Inferior parietal cortex (tissue), 1 donor: ENCODE measurements at regions not wholly inside any gene's neighbourhood (a gene's known extent, or its start where the extent isn't known, plus 50 kb on each side); places are given as distances from the start of the nearest gene placed in this dataset.
A peak's percentile ranks its signal among the peaks of the same experiment; 100 is the strongest.

Experiments
- DNase-seq: peaks from one replicate; pipeline ENCODE4 v3.0.0-alpha.2; 2016; ENCODE audit errors: extremely low spot score

DNA sequence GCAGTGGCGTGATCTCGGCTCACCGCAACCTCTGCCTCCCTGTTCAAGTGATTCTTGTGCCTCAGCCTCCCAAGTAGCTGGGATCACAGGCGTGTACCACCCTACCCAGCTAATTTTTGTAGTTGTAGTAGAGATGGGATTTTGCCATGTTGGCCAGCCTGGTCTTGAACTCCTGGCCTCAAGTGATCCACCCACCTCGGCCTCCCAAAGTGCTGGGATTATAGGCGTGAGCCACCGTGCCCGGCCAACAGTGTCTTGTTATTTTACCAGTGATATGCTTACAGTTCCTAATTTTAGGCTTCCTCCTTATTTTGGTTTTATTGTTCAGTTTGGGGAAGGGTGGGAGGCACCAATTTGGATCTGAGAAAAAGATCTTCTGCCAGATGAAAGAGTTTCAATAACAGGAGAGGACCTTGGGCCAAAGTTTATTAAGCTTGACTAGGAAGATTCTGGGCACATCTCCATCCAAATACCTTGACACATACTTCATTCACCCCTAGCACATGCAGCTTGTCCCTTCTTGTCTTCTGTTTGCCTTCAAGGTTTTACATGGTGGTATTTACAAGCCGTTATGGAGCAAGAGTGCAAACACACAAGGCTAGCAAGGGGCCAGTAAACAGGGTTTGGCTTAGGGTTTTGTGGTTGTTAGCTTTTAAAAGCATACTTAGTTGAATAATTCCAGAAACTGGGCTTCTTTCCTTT, 168.1 kb upstream of the DMRT1 start:
- DNase-seq = no peak

DNA sequence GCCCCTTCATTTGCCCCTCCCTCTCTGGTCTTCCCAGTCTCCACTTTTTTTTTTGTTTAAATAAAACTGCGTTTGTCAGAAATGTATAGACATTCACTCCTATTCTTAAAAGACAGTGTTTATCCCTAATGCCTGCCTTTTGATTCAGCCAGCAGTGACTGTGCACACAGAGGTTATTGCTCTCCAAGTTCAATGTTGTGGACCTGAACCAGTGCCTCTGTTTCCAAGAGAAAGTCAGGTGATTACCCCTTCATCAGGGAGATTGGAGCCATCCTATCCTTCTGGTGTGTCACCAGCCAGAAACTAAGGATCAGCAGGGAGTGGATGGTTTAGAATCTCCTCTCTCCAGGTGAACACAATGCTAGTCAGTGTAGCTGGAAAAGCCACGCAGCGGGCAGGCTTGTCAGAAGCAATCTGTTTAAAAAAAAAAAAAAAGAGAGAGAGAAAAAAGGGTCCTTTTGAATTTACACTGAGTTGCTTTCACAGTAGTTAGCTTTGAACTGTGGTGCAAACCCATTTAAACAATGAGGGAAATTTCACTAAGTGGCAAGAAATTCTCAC, 167.5 kb upstream of the DMRT1 start:
- DNase-seq = no peak

DNA sequence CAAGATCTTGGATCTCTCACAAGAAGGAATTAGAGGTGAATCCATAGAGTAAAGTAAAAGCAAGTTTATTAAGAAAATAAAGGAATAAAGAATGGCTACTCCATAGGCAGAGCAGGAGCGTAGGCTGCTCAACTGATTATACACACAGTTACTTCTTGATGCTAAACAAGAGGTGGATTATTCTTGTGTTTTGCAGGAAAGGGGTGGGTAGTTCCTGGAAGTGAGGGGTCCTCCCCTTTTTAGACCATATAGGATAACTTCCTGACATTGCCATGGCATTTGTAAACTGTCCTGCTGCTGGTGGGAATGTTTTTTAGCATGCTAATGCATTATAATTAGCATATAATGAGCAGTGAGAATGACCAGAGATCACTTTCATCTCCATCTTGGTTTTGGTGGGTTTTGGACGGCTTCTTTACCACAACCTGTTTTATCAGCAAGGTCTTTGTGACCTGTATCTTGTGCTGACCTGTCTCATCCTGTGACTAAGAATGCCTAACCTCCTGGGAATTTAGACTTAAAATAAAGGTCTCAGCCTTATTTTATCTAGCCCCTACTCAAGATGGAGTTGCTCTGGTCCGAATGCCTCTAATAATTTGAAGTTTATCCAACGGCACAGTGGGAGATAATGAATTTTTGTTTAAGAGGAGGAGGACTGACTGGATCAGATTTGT, 165.7 kb upstream of the DMRT1 start:
- DNase-seq = no peak

DNA sequence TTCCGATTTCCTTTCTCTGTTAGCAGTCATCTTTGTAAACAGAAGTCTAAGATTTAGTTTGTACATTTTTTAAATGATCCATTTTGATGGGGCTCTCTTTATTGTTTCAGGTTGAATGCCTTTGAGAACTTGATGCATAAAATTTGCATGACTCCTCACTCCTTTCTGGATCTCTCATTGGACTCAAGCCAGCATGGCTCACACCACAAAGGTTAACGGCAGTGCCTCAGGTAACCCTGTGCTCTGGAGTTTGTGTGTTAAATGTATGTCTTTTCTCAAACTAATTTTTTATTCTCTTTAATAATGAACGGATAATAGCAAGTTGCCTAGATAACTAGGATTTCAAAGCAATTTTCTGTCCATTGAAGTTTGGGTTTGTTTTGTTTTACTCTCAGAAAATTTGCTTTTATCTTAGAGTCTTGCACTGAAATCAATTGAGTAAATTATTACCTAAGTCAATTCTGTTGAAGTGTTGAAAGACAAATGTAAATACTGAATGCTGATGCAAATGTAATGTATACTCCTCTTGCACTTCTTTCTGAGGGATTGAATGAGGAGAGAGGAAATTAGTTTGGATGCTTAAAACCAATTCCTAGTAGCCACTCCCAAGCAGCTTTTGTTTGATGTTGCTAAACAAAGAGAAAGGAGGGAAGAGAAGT, 164.6 kb upstream of the DMRT1 start:
- DNase-seq = no peak

DNA sequence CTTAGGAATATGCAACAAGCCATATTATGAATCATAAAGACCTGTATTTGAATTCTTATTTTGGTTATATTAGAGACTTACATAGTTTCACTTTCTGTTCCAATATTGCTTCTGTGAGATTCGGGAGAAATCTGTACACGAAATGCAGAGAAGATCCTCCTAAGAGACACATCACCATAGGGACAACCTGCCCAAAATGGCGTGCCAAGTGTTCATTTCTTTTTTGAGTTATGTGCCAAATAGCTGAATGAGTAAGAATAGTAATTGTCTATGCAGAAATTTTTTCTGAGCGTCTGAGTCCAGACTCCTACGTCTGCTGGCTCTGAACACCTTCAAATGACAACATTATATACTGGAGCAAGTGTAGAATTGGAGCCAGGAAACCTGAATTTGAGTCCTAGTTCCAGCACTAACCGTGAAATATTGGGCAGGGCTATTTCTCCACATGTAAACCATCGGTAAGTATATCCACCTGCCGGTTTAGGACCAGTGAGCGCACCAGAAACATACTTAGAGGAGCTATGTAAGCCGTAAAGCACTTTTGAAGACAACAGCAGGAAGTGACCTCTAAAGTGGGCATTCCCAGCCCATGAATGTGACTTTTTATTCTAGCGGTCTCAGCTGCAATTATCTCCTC, 163.9 kb upstream of the DMRT1 start:
- DNase-seq = peak; percentile 72

DNA sequence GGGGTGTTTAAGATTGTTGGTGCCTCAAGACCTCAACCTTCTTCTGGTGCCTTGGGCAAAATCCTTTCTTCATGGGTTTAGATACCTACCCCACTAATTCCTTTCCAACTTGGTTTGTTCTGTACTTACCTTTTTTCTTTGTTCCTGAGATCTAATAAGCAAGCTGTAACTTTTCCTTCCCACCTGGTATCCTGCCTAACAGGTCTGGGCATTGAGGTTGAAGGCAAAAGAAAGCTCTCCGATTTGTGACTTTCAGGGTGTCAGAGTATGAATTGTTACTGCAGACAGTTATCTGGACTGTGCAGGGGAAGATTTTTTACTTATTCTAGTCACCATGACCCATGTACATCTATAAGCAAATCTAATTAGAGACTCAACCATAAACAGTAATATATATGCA, 162.6 kb upstream of the DMRT1 start:
- no peak for DNase-seq

DNA sequence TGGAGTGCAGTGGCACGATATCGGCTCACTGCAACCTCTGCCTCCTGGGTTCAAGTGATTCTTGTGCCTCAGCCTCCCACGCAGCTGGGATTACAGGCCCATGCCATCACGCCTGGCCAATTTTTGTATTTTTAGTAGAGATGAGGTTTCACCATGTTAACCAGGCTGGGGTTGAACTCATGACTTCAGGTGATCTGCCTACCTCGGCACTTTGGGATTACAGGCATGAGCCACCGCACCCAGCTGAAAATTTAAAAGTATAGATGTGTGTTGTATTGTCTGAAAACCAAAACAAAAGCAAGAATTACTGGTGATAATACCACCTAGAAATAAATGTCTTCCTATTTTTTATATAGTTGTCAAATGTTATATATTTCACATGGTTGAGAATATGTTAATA, 162.0 kb upstream of the DMRT1 start:
- no peak for DNase-seq

DNA sequence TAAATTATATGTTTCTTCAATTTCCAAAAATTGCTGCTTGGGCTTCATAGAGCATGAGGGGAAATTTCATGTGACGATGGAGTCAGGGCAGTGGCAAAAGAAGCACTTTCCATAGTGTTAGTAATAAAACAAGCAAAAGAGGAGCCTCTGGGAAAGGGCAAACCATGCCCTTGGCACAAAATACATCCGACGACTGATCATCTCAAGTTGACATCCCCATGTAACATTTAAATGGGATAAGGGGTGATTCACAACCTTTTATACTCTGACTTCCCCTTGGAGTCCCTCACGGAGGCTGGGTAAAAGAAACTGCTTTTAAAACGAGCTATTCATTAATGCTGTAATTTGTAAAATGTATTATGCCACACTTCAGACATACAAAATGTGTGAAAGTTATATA, 161.4 kb upstream of the DMRT1 start:
- no peak for DNase-seq

DNA sequence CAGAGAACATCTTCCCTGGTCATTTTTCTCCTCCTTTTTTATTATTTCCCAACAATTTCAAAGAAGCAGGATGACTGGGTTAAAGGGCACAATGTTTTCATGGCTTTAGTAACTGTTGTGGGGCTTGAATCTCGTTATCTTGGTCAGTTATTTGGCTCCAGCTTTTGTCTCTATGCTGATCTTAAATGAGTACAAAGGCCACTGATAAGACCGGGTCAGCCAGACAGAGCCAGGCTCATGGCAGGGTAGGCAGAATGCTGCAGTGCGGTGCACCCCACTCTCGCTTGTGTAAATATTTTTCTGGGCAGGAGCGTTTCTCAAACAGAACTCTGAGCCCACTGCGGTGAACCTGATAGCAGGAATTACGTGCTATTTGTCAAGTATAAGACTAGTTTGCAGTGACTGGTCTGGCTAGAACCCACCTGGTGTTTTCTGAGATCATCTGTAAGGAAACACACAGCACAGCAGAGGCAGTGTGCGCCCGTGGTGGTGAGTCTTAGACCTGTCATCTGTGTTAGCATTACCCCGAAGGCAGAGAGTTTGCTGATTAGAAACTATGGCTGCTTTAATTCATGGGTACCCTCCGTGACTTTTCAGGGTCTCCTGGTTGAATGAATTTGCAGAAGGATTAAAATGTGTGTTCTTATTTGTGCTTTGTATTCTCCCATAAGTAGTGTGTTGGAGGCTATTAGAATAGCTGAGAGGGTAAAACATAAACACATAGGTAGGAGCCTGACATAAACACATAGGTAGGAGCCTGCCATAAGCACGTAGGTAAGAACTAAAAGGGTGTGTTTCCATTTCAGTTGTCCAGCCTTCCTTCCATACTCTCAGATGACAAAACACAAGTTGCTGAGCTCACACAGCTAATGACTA, 158.6 kb upstream of the DMRT1 start:
- DNase-seq = no peak

DNA sequence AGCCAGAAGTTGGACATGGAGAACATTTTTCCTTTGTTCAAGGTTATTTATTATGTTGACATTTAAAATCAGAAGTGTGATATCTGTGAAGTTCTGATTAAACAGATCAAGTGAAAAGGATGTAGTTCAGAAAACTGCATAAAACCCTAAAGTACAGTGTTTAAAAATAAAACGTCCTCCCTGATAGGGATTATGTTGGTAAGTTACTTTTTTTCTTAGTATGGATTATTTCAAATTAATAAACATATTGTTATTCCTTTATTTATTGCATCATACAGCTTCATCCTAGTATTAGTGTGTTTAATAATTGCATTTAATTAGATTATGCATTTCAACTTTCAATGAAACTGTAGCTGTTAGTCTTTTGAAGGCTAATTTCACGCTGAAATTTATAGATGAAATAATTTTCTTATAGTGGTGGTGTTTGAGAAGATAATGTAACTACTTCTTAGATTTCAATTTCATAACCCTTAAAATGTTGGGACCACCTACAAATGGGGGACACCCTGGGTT, 157.9 kb upstream of the DMRT1 start:
- DNase-seq = no peak

DNA sequence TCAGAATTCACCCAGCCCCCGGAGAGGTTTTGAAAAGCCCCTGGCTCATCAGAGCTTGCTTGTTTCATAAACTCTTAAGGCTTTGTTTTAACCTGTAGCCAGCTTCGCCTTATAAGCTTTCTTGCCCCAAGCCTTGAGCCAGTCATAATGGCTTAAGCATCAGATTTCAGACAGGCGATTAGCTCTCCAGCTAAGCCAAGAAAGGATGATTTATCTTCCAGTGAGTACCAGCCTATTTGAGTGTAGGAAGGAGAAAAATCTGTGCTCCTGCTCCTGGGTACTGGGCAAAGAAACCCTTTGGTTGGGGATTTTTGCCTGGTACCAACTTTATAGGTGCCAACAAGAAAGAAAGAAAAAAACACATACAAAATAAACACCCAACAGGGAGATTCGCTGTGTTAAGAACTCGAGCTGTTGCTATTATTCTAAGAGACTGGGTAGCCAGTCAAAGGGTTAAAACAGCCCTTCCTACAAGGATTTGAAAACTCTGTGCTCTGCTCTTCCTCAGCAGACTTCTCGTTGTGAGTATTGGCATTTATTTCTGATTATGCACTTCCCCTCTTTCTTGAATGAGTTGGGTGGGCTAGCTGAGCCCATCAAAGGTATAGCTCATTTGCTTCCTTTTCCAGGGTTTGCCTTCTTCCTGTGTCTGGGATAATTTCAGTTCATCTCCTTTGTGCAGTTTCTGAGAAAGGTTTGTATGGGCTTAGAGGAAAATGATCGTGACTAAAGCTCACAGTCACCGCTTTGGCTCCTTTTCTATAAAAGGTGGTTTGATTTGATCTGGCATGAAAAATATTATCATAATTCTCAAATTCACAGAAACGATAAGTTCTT, 157.2 kb upstream of the DMRT1 start:
- no peak for DNase-seq

DNA sequence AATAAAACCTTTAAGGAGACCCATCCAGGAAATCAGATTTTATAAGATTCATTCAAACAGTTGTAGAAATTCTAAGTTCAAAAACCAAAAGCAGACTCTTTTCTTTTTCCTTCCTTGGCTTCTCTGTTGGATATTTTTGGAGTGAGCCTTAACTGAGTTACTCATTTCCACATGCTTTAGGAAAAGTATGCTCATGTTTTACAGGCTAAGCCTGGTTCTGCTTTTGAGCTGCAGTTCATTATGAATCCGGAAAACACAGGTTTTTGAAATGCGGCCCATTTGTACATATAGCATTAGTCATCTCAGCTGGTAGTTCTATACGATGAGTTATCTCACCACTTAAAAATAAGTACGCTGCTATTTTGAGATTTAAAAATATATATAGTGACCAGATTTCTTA, 156.6 kb upstream of the DMRT1 start:
- peak; percentile 69 for DNase-seq

DNA sequence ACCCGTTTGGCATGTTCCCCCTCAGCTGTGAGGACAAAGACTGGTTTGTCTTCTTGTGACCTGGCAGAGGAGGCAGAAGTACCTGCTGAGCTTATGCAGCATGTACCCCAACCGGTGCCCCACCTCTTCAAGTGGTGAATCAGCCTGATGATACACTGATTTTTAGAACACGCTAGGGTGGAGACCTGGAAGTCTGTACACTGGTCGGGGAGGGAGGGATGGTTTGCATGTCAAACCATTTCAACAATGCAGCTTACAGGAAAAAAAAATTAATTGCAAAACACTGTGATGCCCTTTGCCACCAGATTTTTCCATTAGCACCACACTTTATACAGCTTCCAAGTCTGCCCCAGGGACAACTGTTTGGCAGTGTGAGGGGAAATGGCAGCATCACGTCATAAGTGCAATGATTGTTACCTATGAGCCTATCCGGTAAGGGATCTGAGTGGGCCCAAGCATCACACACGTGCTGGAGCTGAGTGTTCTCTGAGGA, 155.1 kb upstream of the DMRT1 start:
- no peak for DNase-seq

DNA sequence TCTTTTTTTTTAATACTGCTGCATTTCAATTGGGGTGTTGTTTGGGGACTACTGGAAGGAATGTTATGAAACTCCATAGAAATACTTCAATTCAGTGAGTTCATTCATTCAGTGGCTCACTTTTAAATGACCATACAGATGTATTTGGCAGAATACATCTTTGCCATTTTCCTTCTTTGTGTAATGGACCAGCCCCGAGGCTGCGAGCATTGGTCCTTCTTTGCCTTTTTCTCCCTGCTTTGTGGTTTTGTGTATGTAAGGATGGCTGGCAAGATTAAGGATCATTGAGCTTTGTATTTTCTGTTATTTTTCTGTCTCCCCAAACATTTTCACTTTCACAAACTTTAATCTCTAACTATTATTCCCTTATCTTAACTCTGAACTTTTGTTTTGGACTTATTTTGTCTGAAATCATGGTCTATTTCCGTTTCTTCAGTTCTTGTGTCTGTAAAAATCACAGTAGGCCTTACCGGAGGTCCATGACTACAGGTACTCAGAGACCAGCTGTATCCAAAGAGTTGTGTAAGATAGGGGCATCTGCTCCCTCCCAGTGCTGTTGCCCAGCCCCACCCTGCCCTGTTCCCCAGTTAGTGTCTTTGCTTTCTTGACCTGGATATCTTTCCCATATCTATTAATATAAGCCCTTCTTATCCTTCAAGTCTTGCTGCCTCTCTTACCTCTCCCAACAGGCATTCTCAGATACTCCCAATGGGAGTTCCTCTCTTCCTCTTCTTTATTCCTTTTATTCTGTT, 154.3 kb upstream of the DMRT1 start:
- DNase-seq = no peak

DNA sequence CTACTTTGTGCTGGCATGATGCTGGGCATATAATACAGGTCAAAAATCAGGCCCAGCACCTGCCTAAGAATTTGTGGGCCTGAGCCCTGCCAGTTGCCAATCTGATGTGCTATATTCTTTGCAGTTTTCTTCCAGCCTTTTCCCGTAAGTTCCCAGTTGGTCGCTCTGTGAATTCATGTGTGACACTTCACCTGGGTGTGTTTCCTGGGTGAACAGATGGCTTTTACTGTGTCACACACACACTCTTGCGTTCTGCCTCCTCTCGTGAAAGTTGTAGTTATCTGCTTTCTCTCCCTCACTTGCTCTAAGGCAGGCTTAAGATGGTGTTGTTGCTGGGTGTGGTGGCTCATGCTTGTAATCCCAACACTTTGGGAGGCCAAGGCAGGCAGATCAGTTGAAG, 153.5 kb upstream of the DMRT1 start:
- DNase-seq = no peak

DNA sequence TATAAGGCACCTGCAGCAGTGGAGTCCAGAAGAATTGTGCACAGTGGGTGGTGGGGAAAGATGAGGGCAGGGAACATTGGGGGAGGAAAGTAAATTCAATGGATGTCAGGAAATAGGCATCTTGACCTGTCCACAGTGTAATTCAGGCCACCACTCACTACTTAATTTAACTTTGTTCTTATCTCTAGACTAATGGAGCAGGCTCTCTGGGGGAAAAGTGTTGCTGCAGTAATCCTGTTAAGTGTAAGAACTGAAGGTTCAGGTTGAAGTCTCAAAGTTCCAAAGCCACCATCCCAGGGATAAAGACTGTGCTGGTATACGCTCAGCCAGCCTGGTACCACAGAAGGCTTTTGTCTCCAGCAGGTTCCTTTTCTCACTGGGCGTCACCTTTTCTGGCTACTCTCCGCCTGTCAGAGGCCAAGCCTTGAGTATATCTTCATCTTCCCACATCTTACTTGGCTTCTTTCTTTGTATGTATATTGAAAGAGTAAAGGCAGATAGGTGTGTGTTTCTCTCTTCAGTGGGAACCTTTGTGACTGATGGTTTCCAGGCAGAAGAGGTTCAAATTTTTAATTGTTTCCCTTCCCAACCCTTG, 150.9 kb upstream of the DMRT1 start:
- no peak for DNase-seq

DNA sequence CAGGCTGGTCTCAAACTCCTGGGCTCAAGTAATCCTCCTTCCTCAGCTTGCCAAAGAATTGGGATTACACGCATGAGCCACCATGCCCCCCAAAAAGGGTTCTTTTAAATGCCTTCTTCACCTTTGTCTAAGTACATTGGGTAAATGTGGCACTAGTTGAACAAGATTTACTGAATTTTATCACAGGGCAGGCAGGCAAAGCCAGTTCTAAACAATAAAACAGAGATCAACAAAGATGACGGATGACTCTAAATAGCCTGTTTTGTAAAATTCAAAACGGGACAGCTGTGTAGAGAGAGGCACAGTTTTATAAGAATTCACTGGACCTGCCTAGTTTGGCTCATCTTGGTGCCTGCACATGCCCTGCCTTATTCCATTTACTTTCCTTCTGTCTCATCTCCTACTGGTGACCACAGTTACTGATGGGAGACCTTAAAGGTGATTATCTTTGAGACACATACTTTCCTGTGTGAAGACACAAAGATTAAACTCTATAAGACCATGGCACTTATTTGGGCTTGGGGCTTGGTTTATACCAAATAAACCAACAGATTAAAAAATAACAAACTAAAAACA, 149.6 kb upstream of the DMRT1 start:
- no peak for DNase-seq

DNA sequence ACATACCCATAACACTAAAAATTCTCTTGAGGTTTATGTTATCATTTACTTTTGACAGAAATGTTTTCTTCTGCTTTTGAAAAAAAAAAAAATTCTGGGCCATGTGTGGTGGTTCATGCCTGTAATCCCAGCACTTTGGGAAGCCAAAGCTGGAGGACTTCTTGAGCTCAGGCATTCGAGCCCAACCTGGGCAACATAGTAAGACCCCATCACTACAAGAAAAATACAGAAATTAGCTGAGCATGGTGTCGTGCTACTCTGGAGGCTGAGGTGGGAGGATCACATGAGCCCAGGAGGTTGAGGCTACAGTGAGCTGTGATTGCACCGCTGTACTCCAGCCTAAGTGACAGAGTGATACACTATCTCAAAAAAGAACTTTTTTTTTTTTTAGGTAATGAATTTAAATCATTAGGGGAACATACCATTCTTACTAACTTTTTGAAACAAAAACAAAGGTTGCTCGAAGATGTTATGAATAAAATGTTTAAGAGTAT, 148.8 kb upstream of the DMRT1 start:
- DNase-seq = no peak
